Pulmonary artery endothelial cell (primary cell): ENCODE measurements at regions not wholly inside any gene's neighbourhood (a gene's known extent, or its start where the extent isn't known, plus 50 kb on each side); places are given as distances from the start of the nearest gene placed in this dataset.
"Not testable (repeated sequence)": the region's sequence is repeated elsewhere in the genome, so short reads cannot be mapped to it uniquely, and the experiment has no call there.

Experiments used
- DNase-seq: peaks from one replicate; pipeline ENCODE4 v3.0.0-alpha.2; 2011; ENCODE audit warnings: low read depth, low spot score

DNA sequence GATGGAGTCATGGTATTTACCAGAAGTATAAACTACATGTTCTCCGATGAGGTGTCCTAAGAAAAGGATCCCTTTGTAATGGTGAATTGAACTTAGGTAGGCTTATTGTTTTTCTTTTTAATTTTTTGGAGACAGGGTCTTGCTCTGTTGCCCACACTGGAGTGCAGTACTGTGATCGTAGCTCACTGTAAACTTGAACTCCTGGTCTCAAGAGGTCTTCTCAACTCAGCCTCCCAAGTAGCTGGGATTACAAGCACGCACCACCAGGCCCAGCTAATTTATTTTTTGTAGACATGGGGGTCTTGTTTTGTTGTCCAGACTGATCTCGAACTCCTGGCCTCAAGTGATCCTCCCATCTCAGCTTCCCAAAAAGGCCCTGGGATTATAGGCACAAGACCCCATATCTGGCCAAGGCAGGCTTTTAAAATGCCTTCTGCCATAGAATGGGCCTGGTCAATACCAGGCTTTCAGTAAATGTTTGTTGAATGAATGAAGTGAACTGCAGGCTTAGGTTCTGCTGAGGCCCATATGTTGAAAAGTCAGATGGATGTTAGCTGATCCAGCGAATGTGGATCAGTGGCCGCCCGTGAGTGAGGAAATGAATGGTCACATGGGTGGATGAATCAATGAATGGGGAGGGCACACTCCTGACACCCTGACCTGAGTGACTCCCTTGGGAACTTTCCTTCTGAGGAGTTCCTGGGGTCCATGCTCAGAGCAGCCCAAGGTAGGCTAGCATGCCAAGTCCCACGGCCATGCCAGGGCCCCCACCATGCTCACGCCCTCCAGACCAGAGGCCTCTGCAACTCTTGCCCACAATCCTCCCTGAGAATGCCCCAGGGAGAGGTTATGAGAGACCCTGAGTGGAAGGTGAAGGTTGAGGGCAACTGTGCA, 118.0 kb upstream of the MYCN start:
- no peak for DNase-seq

GRCh38 chr2:15823459-15824396, 116.6 kb upstream of the MYCN start:
- no peak for DNase-seq

- DNase-seq: not testable (repeated sequence)
Observed at GRCh38 chr2:15824467-15824866, 115.9 kb upstream of the MYCN start.

GRCh38 chr2:15825276-15825980, 114.9 kb upstream of the MYCN start:
- no peak for DNase-seq

DNA sequence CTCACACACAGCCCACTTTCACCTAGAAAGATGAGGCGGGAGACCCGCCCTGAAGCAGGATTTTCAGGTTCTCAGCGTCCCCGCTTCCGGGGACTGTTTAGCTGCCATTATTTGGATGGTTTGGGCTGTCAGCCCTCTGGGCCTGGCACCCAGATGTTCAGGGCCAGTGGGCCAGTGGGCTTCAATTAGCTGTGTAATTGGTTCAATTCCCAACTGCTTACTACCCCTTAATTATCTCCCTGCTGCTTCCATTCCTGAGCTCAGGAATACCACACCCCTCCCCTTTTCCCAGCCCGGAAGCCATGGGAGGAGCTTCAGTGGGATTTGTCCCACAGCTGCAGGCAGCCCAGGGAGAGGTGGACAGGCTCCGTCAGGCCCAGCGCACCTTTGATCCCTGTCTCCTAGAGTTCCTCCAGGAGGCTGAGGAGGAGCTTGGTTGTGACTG, 114.1 kb upstream of the MYCN start:
- no peak for DNase-seq

GRCh38 chr2:15827001-15827400, 113.3 kb upstream of the MYCN start:
- DNase-seq: no peak

DNA sequence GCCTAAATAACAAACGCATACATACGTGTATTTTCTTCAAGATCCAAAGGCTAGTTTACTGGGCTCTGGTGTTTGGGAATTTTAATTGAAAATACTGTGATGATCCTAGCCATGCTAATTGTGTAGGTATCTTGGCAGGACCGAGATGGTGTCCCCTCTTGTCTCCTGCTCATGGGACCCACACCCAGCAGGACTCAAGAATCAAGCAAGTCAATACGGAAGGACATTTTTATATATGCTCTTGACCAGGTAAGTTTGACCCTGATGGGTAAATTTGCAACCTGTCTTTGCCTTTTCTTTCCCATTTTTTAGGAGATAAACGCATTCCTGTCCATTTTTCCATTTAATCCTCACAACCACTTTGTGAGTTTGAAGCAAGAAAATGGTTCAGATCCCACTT, 111.8 kb upstream of the MYCN start:
- no peak for DNase-seq

GRCh38 chr2:15829091-15829801, 111.1 kb upstream of the MYCN start:
- no peak for DNase-seq

- DNase-seq: no peak
Observed at GRCh38 chr2:15829985-15830384, 110.4 kb upstream of the MYCN start.

DNA sequence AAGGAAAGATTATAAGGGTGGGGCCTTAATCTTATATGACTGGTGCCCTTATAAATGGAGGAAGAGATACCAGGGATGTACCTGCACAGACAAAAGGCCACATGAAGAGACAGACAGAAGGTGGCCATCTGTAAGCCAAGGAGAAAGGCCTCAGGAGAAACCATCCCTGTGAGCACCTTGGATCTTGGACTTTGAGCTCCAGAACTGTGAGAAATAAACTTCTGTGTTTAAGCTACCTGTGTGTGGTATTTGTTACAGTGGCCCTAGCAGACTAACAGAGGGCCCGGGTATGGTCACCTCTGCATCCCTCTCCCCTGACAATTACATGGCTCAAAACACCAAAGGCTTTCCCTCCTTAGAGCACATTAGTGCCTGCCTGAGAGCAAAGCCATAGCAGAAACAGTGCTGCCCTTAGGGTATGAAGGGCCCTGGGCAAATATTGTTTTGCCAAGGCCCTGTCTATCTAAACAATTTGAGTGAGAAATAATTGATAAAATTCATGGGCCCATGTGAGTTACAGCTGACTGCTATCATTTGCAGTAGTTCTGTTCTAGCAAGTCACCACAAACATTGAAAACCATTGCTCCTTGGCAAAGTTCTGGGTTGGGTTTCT, 109.3 kb upstream of the MYCN start:
- DNase-seq: no peak

DNA sequence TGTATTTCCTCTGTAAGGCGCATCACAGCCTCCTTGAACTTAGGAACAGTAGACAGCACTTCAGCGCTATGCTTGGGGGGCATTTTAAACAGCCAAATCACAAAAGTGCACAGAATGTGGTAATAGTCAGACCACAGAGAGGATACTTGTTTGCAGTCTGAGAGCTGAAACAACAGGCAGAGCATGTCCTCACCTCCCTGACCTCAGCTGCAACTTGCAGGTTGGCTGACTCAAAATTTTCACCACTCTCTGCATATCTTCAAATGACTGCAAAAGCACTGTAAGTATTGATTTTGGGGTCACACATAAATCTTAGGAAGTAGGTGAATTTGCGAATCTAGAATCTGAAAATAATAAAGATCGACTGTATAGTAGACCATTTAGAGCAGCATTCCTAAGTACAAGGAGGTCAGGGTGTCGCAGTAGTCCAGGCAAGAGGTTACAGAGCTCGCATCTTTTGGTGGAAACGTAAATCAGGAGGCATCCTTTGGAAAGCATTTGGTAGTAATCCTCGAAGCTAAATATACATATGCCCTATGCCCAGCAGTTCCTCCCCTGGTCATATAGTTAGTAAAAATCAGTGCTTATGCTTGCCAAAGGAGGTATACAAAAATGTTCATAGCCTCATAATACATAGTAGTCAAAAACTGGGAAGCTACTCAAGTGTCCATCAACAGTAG, 108.2 kb upstream of the MYCN start:
- DNase-seq: no peak

- DNase-seq: no peak
Observed at GRCh38 chr2:15832849-15833680, 107.3 kb upstream of the MYCN start.

DNA sequence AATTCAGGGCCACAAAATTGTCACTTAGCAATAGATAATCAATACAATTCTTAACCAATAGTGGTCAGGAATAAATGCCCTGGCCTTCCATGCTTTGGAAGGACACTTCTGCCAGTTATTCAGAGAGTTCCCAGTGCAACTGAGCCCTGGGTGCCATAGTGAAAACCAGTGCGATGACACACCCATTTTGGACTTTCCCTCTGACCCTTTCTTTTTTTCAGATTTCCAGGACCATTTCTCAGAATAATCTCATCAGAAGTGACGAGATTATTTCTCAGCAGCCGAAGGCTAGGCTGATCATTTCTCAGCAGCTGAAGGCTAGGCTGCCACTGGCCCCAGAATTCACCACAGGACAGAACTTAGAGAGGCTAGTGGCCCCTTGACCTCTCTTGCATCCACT, 106.6 kb upstream of the MYCN start:
- DNase-seq: no peak

GRCh38 chr2:15834381-15835031, 105.8 kb upstream of the MYCN start:
- no peak for DNase-seq

DNA sequence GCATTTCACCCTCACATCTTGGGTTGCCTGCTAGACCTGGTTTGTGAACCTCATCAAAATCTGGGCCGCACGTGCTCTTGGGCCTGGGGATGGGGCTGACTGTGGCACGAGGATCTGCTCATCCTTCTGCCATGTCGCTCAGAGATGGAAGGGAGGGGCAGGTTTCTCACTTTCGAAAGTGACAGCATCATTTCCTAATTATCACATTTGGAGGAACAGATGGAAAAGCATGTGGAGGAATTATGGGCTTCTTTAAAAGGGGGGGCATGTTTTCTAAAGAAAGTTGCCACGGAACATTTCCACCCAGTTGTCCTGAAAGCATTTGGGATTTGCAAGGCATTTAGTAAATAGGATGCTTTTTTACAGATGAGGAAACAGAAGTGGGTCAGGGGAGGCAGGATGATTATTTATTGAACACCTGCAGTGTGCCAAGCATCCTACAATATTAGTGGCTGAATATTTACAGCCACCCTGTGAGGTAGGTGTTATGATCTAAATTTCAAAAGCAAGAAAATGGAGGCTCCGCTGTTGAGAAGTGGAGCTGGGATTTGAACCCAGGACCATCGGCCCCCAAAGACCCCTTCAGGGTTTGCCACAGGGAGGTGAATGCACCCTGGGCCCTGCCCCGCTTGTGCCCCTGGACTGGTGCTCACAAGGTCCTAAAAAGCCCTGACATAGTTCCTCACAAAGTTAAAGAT, 104.2 kb upstream of the MYCN start:
- DNase-seq: no peak

DNA sequence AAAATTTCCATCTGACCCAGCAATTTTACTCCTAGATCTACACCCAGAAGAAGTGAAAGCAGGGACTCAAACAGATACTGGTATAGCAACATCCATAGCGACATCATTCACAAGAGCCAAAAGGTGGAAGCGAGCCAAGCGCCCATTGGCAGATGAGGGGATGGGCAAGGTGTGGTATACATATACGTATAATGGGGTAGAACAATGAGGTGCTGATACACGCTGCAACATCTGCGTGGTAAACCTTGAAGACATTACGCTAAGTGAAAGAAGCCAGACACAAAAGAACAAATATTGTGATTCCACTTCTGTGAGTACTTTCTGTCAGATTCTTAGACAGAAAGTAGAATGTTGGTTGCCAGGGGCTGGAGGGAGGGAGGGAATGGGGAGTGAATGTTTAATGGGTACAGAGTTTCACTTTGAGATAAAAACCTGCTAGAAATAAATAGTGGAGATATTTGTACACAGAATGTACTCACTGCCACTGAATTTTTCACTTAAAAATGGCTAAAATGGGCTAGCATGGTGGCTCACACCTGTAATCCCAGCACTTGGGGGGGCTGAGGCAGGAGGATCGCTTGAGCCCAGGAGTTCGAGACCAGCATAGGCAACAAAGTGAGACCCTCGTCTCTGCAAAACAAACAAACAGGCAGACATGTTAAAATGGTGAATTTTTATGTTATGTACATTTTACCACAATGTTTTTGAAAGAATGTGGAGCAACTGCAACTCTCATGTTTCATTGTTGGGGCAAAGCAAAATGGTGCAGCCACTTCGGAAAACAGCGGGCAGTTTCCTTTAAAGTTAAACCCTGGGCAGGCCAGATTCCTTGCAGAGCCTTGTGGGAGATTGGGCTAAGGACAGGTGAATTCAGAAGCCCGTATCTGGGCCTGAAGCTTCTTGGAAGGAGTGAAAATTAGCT, 103.4 kb upstream of the MYCN start:
- DNase-seq: no peak
